Cerebellar cortex (tissue), 1 donor: ENCODE measurements at regions not wholly inside any gene's neighbourhood (a gene's known extent, or its start where the extent isn't known, plus 50 kb on each side); places are given as distances from the start of the nearest gene placed in this dataset.
"Not testable (repeated sequence)": the region's sequence is repeated elsewhere in the genome, so short reads cannot be mapped to it uniquely, and the experiment has no call there.

Experiments used
- DNase-seq: peaks from one replicate; pipeline ENCODE4 v3.0.0-alpha.2; 2015; ENCODE audit warnings: low spot score

DNA sequence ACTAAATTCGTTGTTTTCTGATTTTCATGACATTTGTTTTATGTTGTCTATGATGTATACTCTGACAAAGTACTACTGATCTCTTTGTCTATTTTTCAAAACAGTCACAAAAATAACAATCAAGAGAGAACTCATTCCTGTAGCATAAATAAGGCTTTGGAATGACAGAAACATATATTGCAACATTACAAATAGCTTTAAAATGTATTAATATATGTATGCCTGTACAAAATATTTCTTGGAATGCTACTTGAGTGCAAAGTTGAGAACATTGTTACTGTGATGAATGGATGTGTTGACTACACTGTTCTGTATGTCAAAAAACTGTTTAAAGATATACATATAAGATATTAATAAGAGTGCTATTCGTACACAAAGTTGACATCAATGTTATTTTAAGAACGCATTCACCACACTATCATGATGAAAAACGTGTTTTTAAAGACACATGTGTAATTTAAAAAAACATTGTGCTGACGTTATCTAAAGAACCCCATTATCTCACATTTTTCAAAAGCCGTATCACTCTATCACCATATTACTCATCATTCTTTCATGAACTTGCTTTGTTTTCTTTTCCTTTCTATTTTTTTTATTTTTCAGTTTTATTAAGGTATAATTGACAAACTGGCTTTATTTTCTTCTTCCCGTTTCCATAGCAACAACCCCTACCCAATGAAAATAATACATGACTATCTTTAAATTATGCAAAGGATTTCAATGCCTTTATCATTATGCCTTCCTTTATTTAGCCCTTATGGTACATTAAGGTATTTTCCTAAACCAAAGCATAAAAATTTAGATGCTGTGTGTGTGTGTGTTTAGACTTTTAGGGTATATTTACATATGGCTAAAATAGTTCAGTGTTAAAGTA lies 918.8 kb downstream of the SLITRK1 start:
- no peak for DNase-seq

DNA sequence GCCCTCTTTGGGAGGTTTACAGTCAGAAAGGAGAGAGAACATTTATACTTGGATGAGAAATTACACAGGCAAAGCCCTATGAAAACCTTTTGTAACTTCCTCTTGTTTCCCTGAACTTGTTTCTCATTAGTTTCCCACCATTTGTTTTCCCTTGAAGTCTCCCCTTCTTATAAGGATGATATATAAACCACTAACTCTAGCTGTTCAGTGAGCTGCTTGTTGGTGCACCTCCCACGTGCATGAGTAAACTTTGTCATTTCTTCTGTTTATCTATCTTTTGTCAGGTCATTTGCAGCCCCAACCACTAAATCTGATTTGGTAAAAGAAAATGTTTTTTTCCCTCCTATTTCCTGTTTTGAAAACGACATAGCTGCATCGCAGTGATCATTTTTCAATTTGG lies 919.9 kb downstream of the SLITRK1 start:
- no peak for DNase-seq

DNA sequence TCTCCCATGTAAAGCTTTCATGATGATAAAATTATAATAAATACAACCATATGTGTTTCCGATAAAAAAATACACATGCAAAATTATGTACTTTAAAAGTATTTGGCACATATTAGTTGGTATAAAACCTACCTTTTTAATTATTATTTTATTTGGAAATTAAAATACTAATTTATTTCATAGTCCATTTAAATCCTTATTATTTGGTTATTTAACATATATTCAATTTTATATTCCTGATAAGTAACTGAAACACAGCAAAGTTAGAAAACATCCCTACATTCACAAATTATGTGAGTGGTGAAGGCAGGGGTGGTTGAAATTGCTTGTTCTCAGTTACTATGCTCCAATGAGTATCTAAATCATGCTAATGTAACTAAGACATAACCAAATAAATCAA lies 920.5 kb downstream of the SLITRK1 start:
- no peak for DNase-seq

DNA sequence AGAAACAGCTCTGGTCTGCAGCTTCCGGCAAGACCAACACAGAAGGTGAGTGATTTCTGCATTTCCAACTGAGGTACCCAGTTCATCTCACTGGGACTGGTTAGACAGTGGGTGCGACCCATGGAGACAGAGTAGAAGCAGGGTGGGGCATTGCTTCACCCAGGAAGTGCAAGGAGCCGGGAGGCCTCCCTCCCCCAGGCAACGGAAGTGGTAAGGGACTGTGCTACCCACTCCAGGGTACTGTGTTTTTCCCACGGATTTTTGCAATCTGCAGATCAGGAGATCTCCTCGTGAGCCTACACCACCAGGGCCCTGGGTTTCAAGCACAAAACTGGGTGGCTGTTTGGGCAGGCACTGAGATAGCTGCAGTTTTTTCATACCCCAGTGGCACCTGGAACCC lies 929.9 kb downstream of the SLITRK1 start:
- DNase-seq: not testable (repeated sequence)

DNA sequence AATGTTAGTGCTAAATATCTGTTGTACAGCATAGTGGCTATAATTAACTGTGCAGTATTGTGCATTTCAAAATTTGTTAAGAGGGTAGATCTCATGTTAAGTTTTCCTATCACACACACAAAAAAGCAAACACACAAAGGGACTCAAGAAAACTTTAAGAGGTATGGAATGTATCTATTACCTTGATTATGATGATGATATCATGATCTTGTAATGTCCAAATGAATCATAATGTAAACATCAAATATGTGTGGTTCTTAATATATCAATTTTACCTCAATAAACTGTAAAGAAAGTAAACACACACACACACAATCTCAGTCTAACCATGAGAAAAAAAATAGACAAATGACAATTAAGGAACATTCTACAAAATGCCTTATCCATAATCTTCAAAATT lies 934.6 kb downstream of the SLITRK1 start:
- DNase-seq: no peak

DNA sequence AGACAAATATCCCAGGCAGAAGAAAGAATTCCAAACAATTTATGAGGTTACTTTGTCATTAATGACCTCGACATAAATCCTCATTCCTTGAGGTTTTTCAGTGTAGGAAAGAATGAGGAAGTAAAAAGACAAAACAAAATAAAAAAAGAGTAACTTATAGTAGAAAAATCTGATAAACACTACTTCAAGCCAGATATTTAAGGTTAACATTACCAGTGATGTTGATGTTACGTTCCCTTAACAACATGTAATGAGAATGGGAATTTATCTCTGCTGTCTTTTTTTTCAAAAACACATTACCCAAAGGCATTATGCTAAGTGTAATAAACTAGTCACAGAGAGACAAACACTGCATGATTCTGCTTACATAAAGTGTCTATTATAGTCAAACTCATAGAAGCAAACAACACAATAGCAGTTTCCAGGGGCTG lies 935.1 kb downstream of the SLITRK1 start:
- no peak for DNase-seq

DNA sequence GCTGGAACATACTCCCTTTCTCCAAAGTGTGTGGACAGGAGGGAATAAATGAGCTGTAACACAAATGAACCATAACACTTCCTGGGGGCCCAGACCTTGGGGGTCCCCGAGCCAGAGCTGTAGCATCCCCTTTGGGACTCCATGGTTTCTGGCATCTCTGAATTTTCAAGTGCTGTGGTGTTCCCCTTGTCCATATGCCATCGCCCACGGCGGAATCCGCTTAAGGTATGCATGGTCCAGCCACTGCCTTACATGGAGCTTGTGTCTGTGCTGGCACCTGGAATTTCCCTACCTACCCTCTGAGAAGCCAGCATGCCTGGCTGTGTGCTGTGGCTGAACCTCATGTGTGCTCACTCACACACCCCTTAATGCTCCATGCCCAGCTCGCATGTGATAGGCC lies 943.6 kb downstream of the SLITRK1 start:
- DNase-seq: no peak

DNA sequence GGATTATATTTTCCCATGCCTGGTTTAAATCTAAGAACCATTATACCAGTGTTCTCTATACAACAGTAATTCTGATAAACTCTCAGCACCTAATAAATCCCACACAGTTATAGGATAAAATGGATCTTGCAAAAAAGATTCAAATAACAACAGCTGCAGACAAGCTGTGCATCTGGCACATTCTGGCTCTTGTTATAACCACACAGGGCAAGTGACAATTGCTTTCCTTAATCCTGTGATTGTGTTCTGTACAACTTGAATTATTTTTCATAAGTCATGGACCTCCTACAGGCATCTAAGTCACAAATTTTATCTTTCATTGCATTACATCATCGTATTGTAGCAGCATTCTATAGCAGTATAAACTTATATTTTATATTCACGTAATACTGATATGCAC lies 948.3 kb downstream of the SLITRK1 start:
- no peak for DNase-seq

DNA sequence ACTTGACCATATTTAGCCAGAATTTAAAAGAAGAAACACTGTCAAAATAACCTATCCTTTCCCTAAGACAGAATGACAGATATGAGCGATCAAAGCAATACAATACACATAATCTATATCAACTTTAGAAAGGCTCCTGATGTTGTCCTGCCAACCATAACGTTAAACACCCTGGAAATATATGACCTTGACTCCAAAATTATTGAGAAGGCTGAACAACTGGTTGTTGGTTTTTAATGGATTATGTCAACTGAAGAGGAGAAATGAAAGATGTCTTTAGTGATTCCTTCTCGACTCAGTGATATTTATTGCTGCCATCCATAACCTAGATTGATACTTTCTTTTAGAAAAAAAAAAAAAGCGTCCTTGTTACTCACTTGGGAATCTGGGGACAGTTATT lies 957.2 kb downstream of the SLITRK1 start:
- DNase-seq: no peak

DNA sequence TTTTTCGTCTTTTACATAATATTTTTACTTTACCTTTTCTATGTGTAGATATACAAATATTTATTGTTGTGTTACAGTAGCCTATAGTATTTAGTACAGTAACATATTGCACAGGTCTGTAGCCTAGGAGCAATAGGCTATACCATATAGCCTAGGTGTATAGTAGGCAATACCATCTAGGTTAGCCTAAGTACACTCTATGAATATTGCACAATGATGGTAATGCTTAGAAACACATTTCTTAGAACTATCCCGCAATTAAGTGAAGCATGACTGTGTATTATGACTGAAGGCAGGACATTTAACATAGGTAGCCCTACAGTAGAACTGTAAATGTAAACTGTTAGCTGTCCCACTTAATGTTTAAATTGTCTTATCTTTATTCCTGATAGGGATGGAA lies 964.3 kb downstream of the SLITRK1 start:
- DNase-seq: no peak

DNA sequence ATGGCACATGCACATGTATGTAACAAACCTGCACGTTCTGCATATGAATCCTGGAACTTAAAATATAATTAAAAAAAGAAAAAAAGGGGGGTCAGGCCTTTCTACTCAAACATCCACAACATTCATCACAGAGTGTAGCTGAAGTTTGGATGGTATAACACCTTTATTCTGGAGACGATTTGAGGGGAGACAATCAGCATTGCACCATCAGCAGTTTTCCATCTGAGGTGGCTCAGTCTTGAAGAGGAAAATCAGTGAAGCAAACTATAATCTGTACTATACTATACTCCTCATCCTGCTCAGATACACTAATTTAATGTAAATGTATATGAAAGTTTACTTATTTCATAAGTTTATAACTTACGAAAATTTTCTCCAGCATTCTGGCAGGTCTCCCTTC lies 969.7 kb downstream of the SLITRK1 start:
- no peak for DNase-seq

DNA sequence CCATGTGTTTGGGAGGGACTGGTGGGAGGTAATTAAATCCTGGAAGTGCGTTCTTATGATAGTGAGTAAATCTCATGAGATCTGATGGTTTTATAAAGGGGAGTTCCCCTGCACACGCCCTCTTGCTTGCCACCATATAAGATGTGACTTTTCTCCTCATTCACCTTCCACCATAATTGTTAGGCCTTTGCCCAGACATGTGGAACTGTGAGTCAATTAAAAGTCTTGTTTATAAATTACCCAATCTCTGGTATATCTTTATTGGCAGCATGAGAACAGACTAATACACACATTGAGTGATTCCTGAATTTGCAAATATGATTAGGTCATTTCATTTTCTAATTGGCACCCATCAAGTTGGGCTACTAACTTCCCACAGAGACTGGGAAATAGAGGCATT lies 977.2 kb downstream of the SLITRK1 start:
- DNase-seq: no peak

DNA sequence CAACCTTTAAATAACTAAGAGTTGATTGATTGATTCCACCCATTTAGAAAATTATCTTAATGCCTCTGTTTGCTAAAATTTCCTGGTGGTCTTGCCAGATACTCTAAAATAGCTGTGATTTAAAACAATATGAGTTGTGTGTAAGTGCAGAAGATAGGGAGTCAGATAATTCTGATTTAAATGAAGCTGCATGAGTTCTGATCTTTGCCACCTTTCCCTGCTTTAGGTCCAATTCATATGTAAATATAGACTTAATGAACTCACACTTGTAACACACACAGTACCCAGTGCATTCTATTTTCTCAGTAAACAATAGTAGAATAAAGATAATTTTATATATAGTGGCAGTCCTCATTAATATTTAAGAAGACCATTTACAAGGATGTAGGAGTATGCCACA lies 981.8 kb downstream of the SLITRK1 start:
- DNase-seq: no peak

DNA sequence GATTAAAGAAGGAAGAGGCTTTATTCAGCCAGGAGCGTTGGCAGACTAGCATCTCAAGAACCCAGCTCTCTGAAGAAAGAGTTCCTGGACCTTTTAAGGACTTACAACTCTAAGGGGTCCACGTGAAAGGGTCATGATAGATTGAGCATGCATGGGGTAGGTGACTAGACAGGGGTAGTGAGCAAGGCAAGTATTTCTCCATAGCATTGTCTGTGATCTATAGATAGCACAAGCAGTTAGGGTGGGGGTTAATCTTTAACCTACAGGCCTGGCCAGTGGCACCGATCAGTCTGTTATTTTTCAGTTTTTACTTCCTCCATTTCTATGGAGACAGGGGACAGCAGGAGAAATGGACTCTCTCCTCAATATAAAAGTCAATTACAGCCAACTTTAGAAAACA lies 983.7 kb downstream of the SLITRK1 start:
- no peak for DNase-seq

DNA sequence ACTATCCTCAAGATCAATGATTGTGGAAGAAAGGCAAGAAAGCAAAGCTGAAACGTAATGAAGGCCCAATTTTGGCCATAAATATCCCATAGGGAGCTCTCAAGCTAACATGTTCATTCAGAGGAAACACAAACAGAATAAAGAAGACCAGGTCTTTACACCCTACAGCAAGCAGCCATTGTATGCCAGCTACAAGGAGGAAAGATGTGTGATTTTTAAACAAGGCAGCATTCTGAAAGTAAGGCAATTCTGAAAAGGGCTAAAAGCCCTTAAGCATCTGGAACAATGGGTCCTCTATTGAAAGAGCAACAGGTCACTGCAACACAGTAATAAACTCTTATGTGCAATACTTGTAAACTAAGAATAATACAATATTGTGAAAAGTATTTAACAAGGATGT lies 1002.4 kb downstream of the SLITRK1 start:
- DNase-seq: no peak

DNA sequence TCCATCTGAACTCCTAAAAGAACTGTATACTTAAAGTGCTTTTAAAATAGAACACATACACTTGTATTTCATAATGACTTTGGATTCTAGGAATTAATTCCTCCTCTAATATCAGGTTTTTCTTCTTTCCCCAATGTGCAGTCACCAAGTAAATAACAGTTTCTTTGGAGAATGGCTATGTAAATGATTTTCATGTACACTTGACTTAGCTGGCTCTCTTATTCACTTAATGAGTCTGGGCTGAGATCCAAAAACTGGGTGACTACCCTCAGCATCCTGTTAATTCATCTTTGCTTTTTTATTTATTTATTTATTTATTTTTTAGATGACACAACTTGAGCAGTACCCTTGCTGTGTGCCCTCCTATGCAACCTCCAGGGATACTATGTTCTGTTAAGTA lies 1003.7 kb downstream of the SLITRK1 start:
- DNase-seq: no peak

DNA sequence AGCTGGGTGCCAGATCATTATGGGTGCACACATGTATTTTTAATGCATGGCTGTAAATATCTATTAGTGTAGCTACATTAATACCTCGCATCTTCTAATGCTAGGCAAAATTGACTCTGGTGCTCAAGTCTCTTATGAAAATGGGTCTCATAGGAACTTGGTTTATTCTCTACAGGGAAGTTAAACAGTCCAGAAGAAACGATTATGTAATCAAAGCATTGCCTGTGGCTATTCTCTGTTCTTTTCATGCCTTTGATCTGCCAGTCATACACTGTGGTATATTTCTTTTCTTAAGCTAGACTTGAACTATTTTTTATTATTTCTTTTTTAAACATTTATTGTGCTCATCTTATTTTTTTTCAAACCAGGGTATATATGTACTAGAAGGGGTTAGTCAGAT lies 1015.0 kb downstream of the SLITRK1 start:
- DNase-seq: no peak

DNA sequence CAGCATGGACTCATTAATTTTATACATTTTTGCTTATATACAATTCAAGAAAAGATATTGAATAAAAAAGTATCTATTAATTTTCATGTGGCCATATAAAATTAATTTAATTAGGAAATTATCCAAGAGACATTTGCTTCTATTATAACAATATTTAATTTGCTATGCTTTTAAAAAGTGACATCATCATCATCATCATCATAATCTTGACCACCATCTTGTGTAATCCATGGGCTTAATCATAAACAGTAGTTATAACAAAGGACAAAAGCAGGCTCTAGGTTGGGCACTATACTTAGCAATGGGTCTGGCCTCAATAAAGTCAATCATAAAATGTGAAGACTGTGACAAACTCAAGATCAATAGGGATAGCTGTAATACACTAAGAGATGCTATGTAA lies 1031.6 kb downstream of the SLITRK1 start:
- DNase-seq: no peak

DNA sequence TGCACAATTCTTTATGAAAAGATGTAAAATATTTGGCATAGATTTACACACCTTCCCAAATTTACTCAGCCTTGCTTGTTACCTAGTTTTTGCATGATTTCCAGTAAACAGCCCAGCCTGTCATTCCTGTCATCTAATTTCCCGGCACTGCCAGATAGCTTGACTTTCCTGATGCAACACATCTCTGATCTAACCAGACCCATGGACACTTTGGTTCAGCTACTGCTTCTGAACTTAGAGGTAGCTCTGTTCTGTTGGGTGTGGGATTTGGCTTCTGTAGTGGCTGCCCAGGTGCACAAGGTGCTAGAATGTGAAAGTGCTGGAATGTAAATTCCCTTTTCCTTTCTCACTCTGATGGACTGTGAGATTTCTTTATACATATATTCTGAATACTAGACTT lies 1033.5 kb downstream of the SLITRK1 start:
- no peak for DNase-seq

DNA sequence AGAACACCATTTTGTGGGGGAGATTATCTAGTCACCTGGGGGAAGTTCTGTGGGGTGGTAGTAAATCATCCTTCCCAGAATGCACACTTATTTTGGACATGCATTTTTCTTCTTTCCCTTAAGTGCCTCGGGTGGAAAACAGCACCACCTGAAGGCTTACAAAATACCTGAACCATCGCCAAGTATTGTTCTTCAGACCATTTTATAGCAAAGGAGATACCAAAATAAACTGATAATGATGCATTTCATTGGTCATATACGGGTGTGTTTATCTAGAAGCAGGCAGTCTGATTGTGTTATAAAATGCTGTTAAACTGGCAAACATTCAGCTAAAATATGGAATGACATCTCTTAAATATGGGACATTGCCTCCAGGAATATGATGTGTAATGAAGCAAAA lies 1034.7 kb downstream of the SLITRK1 start:
- no peak for DNase-seq

DNA sequence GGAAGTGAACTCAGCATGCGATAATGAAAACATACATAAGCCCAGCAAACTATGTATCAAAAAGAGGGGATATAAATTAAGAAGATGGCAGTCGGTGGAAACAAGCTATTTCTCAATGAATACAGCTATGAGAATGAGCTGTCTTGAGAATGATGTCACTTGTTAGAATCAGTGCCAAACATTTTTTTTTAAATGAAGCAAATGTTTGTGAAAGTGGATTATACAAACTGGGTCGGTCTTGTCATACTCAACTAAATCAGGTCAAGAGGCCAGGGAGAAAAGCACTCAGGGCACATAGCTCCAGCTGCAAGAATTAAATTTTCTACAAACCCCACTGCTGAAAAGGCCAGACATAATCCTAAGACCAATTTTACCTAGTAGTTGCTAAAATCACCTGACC lies 1048.4 kb downstream of the SLITRK1 start:
- DNase-seq: no peak

DNA sequence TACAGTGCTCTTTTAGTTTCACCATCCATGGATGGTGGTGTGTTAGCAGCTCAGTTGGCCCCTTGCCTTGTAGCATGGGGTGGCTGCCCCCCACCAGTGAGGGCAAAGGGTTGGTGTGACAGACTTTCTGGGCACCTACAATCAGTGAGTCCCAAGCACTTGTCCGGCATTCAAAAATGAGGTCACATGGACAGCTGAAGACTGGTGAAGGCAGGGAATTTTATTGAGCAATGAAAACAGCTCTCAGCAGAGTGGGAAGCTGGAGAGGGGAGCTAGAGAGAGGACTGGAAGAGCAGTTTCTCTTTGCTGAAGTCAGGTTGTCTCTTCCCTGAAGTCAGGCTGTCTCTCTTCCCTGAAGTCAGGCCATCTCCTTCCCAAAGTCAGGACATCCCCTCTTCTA lies 1053.2 kb downstream of the SLITRK1 start:
- DNase-seq: no peak

DNA sequence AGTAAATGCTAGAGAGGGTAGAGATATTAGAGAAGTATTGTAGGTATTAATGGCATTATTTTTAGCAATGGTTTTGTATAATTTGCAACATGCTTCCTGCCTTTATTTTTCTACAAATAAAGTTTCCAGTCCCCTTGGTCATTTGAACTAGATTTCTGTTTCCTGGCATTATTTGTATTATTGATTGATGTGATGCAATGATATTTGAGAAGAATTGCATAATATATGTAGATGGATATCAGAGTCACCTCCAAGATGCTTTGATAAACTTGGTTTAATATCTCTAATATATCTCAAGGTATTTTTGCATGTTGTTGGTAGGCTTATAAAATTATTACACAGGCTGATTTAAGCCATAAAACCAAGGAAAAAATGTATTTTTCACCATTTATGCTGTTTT lies 1054.5 kb downstream of the SLITRK1 start:
- DNase-seq: no peak

DNA sequence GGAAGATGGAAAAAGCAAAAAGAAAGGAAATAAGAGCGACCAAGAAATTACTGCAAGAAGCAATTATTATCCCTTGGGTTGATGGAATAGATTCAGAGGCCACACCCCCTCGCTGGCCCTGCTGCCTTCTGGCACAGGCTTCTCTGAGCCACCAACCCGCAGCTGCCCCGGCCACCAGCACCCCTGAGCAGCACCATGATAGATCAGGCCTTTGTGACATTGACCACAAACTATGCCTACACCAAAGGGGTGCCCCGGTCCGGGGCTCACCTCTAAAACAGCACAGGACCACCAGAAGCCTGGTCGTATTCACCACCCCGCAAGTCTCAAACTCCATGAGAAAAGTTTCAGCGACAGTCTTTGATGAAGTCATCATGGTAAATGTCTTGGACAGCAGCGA lies 1059.3 kb downstream of the SLITRK1 start:
- DNase-seq: no peak
